ENCODE measurements at regions not wholly inside any gene's neighbourhood (a gene's known extent, or its start where the extent isn't known, plus 50 kb on each side); places are given as distances from the start of the nearest gene placed in this dataset.

DNA sequence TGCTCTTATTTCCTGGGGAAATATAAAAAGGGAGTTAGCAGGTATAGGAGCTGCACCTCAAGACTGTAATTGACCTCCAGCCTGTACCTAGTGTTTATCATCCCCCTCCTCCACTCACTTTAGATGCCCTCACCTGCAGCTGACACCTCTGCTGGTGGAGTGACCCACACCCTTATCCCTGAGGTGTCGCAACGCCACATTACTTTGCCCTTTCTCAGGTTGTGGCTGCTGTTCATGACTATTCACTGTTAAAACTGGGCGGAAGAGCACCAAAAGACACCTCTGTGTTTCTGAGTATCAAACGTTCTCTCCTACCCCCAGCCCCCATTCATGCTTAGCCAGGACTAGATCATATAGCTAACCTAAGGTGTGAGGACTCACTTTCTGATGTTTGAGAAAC, 101.5 kb upstream of the ADAMTS3 start:
- TF ChIP-seq, protein P1, sequence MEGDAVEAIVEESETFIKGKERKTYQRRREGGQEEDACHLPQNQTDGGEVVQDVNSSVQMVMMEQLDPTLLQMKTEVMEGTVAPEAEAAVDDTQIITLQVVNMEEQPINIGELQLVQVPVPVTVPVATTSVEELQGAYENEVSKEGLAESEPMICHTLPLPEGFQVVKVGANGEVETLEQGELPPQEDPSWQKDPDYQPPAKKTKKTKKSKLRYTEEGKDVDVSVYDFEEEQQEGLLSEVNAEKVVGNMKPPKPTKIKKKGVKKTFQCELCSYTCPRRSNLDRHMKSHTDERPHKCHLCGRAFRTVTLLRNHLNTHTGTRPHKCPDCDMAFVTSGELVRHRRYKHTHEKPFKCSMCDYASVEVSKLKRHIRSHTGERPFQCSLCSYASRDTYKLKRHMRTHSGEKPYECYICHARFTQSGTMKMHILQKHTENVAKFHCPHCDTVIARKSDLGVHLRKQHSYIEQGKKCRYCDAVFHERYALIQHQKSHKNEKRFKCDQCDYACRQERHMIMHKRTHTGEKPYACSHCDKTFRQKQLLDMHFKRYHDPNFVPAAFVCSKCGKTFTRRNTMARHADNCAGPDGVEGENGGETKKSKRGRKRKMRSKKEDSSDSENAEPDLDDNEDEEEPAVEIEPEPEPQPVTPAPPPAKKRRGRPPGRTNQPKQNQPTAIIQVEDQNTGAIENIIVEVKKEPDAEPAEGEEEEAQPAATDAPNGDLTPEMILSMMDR (IDR thresholded peaks at IDR 0.05), result no peak
- TF ChIP-seq POLR2A (IDR thresholded peaks at IDR 0.05) (no peak), POLR2AphosphoS5 (IDR thresholded peaks at IDR 0.05) (no peak)
